CD4-positive, alpha-beta T cell treated with Interferon gamma for 1 hour (primary cell): ENCODE measurements at regions not wholly inside any gene's neighbourhood (a gene's known extent, or its start where the extent isn't known, plus 50 kb on each side); places are given as distances from the start of the nearest gene placed in this dataset.

Experiments
- DNase-seq: peaks from one replicate; pipeline ENCODE4 v3.0.0-alpha.2; 2020

- DNase-seq: no peak
Observed at GRCh38 chr2:48108455-48108854, 202.2 kb upstream of the FBXO11 start.

- DNase-seq: no peak
Observed at GRCh38 chr2:48109491-48110204, 203.3 kb upstream of the FBXO11 start.

GRCh38 chr2:48110492-48110891 lies 204.0 kb upstream of the FOXN2 start:
- DNase-seq: no peak

GRCh38 chr2:48112911-48113680 lies 201.4 kb upstream of the FOXN2 start:
- DNase-seq: no peak

- no peak for DNase-seq
Observed at GRCh38 chr2:48113767-48114166, 200.7 kb upstream of the FOXN2 start.

- peak; percentile 57 for DNase-seq
Observed at GRCh38 chr2:48114256-48114655, 200.2 kb upstream of the FOXN2 start.

GRCh38 chr2:48116497-48116896 lies 198.0 kb upstream of the FOXN2 start:
- no peak for DNase-seq

GRCh38 chr2:48118895-48119294 lies 195.6 kb upstream of the FOXN2 start:
- no peak for DNase-seq

- no peak for DNase-seq
Observed at GRCh38 chr2:48120112-48120511, 194.4 kb upstream of the FOXN2 start.

- peak; percentile 48 for DNase-seq
Observed at GRCh38 chr2:48120759-48121242, 193.7 kb upstream of the FOXN2 start.

- no peak for DNase-seq
Observed at GRCh38 chr2:48122166-48122565, 192.3 kb upstream of the FOXN2 start.

GRCh38 chr2:48124592-48124991 lies 189.9 kb upstream of the FOXN2 start:
- DNase-seq: no peak

GRCh38 chr2:48126162-48126561 lies 188.3 kb upstream of the FOXN2 start:
- no peak for DNase-seq

GRCh38 chr2:48127612-48128191 lies 186.8 kb upstream of the FOXN2 start:
- no peak for DNase-seq

GRCh38 chr2:48129293-48129950 lies 185.1 kb upstream of the FOXN2 start:
- DNase-seq: no peak

GRCh38 chr2:48131539-48132270 lies 182.8 kb upstream of the FOXN2 start:
- no peak for DNase-seq

GRCh38 chr2:48132271-48132625 lies 182.2 kb upstream of the FOXN2 start:
- no peak for DNase-seq

- no peak for DNase-seq
Observed at GRCh38 chr2:48134704-48135103, 179.8 kb upstream of the FOXN2 start.

- no peak for DNase-seq
Observed at GRCh38 chr2:48135797-48136196, 178.7 kb upstream of the FOXN2 start.

GRCh38 chr2:48137829-48138228 lies 176.7 kb upstream of the FOXN2 start:
- no peak for DNase-seq

GRCh38 chr2:48138898-48139297 lies 175.6 kb upstream of the FOXN2 start:
- no peak for DNase-seq

GRCh38 chr2:48140586-48140985 lies 173.9 kb upstream of the FOXN2 start:
- DNase-seq: no peak

- no peak for DNase-seq
Observed at GRCh38 chr2:48144777-48145176, 169.7 kb upstream of the FOXN2 start.
